Liver (tissue), 8 donors: ENCODE measurements at regions not wholly inside any gene's neighbourhood (a gene's known extent, or its start where the extent isn't known, plus 50 kb on each side); places are given as distances from the start of the nearest gene placed in this dataset.
"Not testable (repeated sequence)": the region's sequence is repeated elsewhere in the genome, so short reads cannot be mapped to it uniquely, and the experiment has no call there.

Source experiments
- DNase-seq: peaks from one replicate; pipeline ENCODE4 v3.0.0-alpha.2; 2017; ENCODE audit warnings: low spot score
- H3K27ac ChIP-seq, 2 donors: one replicate each; pipeline ENCODE4 v1.7.0; 2013; ENCODE audit warnings: inconsistent platforms in 2 of 2, low read length in 2 of 2, control low read depth in 1 of 2, low read depth in 1 of 2, mild to moderate bottlenecking in 1 of 2
- H3K27me3 ChIP-seq, 4 donors: one replicate each; pipeline versions ENCODE4 v1.6.1 to v1.7.0; 2013; ENCODE audit warnings: low read length in 3 of 4, inconsistent platforms in 1 of 4, mild to moderate bottlenecking in 1 of 4, moderate library complexity in 1 of 4; ENCODE audit not compliant: control insufficient read depth in 4 of 4, insufficient read depth in 4 of 4
- H3K36me3 ChIP-seq, 4 donors: one replicate each; pipeline versions ENCODE4 v1.6.1 to v1.7.0; 2013; ENCODE audit warnings: low read length in 3 of 4, mild to moderate bottlenecking in 3 of 4, low read depth in 1 of 4, moderate library complexity in 1 of 4; ENCODE audit not compliant: control insufficient read depth in 4 of 4, insufficient read depth in 3 of 4
- H3K4me1 ChIP-seq, 4 donors: one replicate each; pipeline versions ENCODE4 v1.6.1 to v1.7.0; 2013; ENCODE audit warnings: low read length in 3 of 4, mild to moderate bottlenecking in 3 of 4, moderate library complexity in 1 of 4; ENCODE audit not compliant: control insufficient read depth in 4 of 4, insufficient read depth in 4 of 4
- H3K4me3 ChIP-seq, 3 donors: one replicate each; pipeline versions ENCODE4 v1.6.1 to v1.7.0; 2013; ENCODE audit warnings: low read length in 3 of 3, control low read depth in 1 of 3, low read depth in 1 of 3, mild to moderate bottlenecking in 1 of 3
- H3K9ac ChIP-seq, 2 donors: one replicate each; pipeline ENCODE4 v1.7.0; 2013; ENCODE audit warnings: low read length in 2 of 2, mild to moderate bottlenecking in 2 of 2, moderate library complexity in 2 of 2, control low read depth in 1 of 2, low read depth in 1 of 2
- H3K9me3 ChIP-seq, 4 donors: one replicate each; pipeline versions ENCODE4 v1.6.1 to v1.7.0; 2013; ENCODE audit warnings: low read length in 3 of 4; ENCODE audit not compliant: control insufficient read depth in 4 of 4
- ATF3 ChIP-seq: IDR thresholded peaks from 2 replicates; pipeline ENCODE4 v1.6.1; 2016; ENCODE audit warnings: antibody characterized with exemption
- CTCF ChIP-seq: fragments of 150-350 bp; IDR thresholded peaks from 2 replicates; pipeline ENCODE4 v1.5.1; 2017; ENCODE audit warnings: improper control_type of control experiment, low read depth, low read length; ENCODE audit not compliant: missing input control
- EGR1 ChIP-seq, 2 donors: IDR thresholded peaks; 2 replicates each; pipeline ENCODE4 v1.6.1; 2016 to 2018; ENCODE audit warnings: antibody characterized with exemption in 2 of 2, low read depth in 2 of 2
- FOXA1 ChIP-seq: IDR thresholded peaks from 2 replicates; pipeline ENCODE4 v1.6.1; 2016; ENCODE audit warnings: antibody characterized with exemption
- FOXA2 ChIP-seq: IDR thresholded peaks from 2 replicates; pipeline ENCODE4 v1.6.1; 2016; ENCODE audit warnings: antibody characterized with exemption
- GABPA ChIP-seq, 2 donors: IDR thresholded peaks in 1 of 2; conservative IDR thresholded peaks in 1 of 2; 2 replicates each; pipeline ENCODE4 v1.6.1; 2016; ENCODE audit warnings: antibody characterized with exemption in 2 of 2, mild to moderate bottlenecking in 1 of 2, moderate library complexity in 1 of 2
- HNF4A ChIP-seq, 2 donors: conservative IDR thresholded peaks; 2 replicates each; pipeline ENCODE4 v1.6.1; 2016; ENCODE audit warnings: antibody characterized with exemption in 2 of 2, mild to moderate bottlenecking in 2 of 2
- JUND ChIP-seq, 2 donors: IDR thresholded peaks; 2 replicates each; pipeline ENCODE4 v1.6.1; 2016; ENCODE audit warnings: antibody characterized with exemption in 2 of 2
- NR2F2 ChIP-seq: IDR thresholded peaks from 2 replicates; pipeline ENCODE4 v1.6.1; 2016; ENCODE audit warnings: antibody characterized with exemption
- RAD21 ChIP-seq, 2 donors: IDR thresholded peaks; 2 replicates each; pipeline ENCODE4 v1.6.1; 2016; ENCODE audit warnings: antibody characterized with exemption in 2 of 2, mild to moderate bottlenecking in 2 of 2
- RXRA ChIP-seq, 2 donors: IDR thresholded peaks; 2 replicates each; pipeline ENCODE4 v1.6.1; 2017 to 2018; ENCODE audit warnings: antibody characterized with exemption in 2 of 2, mild to moderate bottlenecking in 1 of 2
- SP1 ChIP-seq: IDR thresholded peaks from 2 replicates; pipeline ENCODE4 v1.6.1; 2018; ENCODE audit warnings: antibody characterized with exemption, mild to moderate bottlenecking
- TAF1 ChIP-seq: conservative IDR thresholded peaks from 2 replicates; pipeline ENCODE4 v1.6.1; 2016; ENCODE audit warnings: antibody characterized with exemption, mild to moderate bottlenecking
- YY1 ChIP-seq: IDR thresholded peaks from 2 replicates; pipeline ENCODE4 v1.6.1; 2016; ENCODE audit warnings: antibody characterized with exemption, mild to moderate bottlenecking
- whole genome bisulfite sequencing: extraction: QIAGEN DNeasy Blood & Tissue Kit; methylation state at CpG from one replicate; pipeline ENCODE4 v1.1.7; 2013; 5-methylcytosine and 5-hydroxymethylcytosine counted together
- TF ChIP-seq, protein P1 (sequence below): IDR thresholded peaks from 2 replicates; pipeline ENCODE4 v1.6.1; 2016; ENCODE audit warnings: antibody characterized with exemption, mild to moderate bottlenecking
- TF ChIP-seq, protein P2 (sequence below): IDR thresholded peaks from 2 replicates; pipeline ENCODE4 v1.6.1; 2016; ENCODE audit warnings: antibody characterized with exemption
- TF ChIP-seq, protein P3 (sequence below): IDR thresholded peaks from 2 replicates; pipeline ENCODE4 v1.6.1; 2016; ENCODE audit warnings: antibody characterized with exemption
- donor health status: healthy.
- donor health status: healthy.
- donor health status: healthy.
- donor health status: healthy.
- donor health status: healthy.

DNA sequence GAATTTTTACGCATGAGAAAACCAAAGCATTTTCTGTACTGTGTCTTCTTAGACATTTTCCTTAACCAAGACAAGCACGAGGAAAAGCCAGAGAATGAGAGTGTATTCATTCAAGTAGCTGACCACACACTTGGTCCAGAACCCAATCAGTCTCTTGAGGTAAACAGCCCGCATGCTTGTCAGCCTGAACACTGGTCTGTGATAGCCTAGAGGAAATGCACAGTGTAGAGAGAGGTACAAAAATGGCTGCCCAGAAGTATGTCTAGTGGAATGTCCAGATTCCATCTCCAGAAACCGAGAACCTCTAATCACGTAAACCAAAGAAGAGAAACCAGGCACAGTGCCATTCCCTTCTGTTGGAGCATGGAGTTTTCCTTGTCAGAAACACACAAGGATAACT, 80.0 kb upstream of the SNX2 start:
- Histone ChIP-seq H3K36me3 (no peaks in the 10 kb centered on the region), H3K4me3 (no peak overlapping the region), H3K27me3 (no peaks in the 10 kb centered on the region), H3K9me3 (no peaks in the 10 kb centered on the region), H3K27ac (no peak overlapping the region), H3K9ac (no peak overlapping the region), H3K4me1 (no peaks in the 10 kb centered on the region)
- DNase-seq, result no peak
- TF ChIP-seq RXRA (IDR thresholded peaks at IDR 0.05) (no peak), NR2F2 (no peak), SP1 (no peak), FOXA2 (no peak), JUND (IDR thresholded peaks at IDR 0.05) (no peak), FOXA1 (no peak), ATF3 (no peak), RAD21 (IDR thresholded peaks at IDR 0.05) (no peak)
- TF ChIP-seq, protein P1, sequence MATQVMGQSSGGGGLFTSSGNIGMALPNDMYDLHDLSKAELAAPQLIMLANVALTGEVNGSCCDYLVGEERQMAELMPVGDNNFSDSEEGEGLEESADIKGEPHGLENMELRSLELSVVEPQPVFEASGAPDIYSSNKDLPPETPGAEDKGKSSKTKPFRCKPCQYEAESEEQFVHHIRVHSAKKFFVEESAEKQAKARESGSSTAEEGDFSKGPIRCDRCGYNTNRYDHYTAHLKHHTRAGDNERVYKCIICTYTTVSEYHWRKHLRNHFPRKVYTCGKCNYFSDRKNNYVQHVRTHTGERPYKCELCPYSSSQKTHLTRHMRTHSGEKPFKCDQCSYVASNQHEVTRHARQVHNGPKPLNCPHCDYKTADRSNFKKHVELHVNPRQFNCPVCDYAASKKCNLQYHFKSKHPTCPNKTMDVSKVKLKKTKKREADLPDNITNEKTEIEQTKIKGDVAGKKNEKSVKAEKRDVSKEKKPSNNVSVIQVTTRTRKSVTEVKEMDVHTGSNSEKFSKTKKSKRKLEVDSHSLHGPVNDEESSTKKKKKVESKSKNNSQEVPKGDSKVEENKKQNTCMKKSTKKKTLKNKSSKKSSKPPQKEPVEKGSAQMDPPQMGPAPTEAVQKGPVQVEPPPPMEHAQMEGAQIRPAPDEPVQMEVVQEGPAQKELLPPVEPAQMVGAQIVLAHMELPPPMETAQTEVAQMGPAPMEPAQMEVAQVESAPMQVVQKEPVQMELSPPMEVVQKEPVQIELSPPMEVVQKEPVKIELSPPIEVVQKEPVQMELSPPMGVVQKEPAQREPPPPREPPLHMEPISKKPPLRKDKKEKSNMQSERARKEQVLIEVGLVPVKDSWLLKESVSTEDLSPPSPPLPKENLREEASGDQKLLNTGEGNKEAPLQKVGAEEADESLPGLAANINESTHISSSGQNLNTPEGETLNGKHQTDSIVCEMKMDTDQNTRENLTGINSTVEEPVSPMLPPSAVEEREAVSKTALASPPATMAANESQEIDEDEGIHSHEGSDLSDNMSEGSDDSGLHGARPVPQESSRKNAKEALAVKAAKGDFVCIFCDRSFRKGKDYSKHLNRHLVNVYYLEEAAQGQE, result no peak
- TF ChIP-seq, protein P2, sequence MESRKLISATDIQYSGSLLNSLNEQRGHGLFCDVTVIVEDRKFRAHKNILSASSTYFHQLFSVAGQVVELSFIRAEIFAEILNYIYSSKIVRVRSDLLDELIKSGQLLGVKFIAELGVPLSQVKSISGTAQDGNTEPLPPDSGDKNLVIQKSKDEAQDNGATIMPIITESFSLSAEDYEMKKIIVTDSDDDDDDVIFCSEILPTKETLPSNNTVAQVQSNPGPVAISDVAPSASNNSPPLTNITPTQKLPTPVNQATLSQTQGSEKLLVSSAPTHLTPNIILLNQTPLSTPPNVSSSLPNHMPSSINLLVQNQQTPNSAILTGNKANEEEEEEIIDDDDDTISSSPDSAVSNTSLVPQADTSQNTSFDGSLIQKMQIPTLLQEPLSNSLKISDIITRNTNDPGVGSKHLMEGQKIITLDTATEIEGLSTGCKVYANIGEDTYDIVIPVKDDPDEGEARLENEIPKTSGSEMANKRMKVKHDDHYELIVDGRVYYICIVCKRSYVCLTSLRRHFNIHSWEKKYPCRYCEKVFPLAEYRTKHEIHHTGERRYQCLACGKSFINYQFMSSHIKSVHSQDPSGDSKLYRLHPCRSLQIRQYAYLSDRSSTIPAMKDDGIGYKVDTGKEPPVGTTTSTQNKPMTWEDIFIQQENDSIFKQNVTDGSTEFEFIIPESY, result no peak
- WGBS, result 91% methylated on average over 5 of the region's 5 CpGs

GRCh38 chr5:122696735-122697134, 78.1 kb upstream of the SNX2 start:
- DNase-seq, H3K36me3 ChIP-seq, H3K9me3 ChIP-seq, H3K27ac ChIP-seq, H3K9ac ChIP-seq, H3K4me1 ChIP-seq, H3K27me3 ChIP-seq, H3K4me3 ChIP-seq: not testable (repeated sequence)
- 92% methylated on average over 4 of the region's 4 CpGs for WGBS

GRCh38 chr5:122697191-122697590, 77.7 kb upstream of the SNX2 start:
- WGBS, result 88% methylated on average over 2 of the region's 2 CpGs
- Histone ChIP-seq H3K27ac (no peak overlapping the region), H3K4me1 (no peaks in the 10 kb centered on the region), H3K9me3 (no peaks in the 10 kb centered on the region), H3K4me3 (no peak overlapping the region), H3K36me3 (no peaks in the 10 kb centered on the region), H3K9ac (no peak overlapping the region), H3K27me3 (no peaks in the 10 kb centered on the region)
- TF ChIP-seq CTCF (no peak), EGR1 (IDR thresholded peaks at IDR 0.05; ENCODE audit: low read depth in 2 of 2) (no peak), NR2F2 (no peak), HNF4A (conservative IDR thresholded peaks at IDR 0.05) (no peak), YY1 (no peak), TAF1 (no peak), FOXA1 (no peak), ATF3 (no peak), FOXA2 (no peak), JUND (IDR thresholded peaks at IDR 0.05) (no peak), SP1 (no peak), GABPA (IDR thresholded peaks at IDR 0.05 in 1 of 2, conservative IDR thresholded peaks at IDR 0.05 in 1 of 2) (no peak)
- TF ChIP-seq, protein P3, sequence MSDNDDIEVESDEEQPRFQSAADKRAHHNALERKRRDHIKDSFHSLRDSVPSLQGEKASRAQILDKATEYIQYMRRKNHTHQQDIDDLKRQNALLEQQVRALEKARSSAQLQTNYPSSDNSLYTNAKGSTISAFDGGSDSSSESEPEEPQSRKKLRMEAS, result no peak
- no peak for DNase-seq
